ENCODE measurements at regions not wholly inside any gene's neighbourhood (a gene's known extent, or its start where the extent isn't known, plus 50 kb on each side); places are given as distances from the start of the nearest gene placed in this dataset.

- TF ChIP-seq EP300 (IDR thresholded peaks at IDR 0.05; ENCODE audit: low read depth) (no peak), POLR2AphosphoS5 (IDR thresholded peaks at IDR 0.05) (no peak), CTCF (IDR thresholded peaks at IDR 0.05) (no peak), POLR2A (IDR thresholded peaks at IDR 0.05) (no peak)
These were observed 145.8 kb upstream of the GULP1 start for GRCh38 chr2:188145885-188146284.
